ENCODE measurements at regions not wholly inside any gene's neighbourhood (a gene's known extent, or its start where the extent isn't known, plus 50 kb on each side); places are given as distances from the start of the nearest gene placed in this dataset.

DNA sequence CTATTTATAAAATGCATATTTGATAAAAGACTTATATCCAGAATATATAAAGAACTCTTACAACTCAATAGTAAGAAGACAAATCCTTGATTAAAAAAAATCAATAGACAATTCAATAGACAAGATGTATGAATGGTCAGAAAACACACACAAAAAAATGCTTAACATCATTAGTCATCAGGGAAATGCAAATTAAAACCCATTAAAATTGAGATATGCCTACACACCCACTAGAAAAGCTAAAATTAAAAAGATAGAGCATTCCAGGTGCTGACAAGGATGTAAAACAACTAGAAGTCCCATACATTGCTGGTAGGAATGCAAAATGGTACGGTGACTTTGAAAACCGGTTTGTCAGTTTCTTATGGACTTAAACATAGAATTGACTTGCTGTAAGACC, 127.1 kb downstream of the TFAP2B start:
- POLR2A ChIA-PET, result no interaction called here
- Mint-ChIP-seq H3K4me1 (no peaks in the 10 kb centered on the region), H3K36me3 (ENCODE audit: low read depth) (no peaks in the 10 kb centered on the region), H3K4me3 (no peak overlapping the region), H3K9me3 (no peaks in the 10 kb centered on the region), H3K27me3 (no peaks in the 10 kb centered on the region), H3K27ac (no peak overlapping the region)
- CTCF ChIA-PET, result no interaction called here
- intact Hi-C loops (cut with micrococcal nuclease), result no loop called here
- no peak for DNase-seq
- ATAC-seq (ENCODE audit: low read depth), result no peak
- TF ChIP-seq, protein P1, sequence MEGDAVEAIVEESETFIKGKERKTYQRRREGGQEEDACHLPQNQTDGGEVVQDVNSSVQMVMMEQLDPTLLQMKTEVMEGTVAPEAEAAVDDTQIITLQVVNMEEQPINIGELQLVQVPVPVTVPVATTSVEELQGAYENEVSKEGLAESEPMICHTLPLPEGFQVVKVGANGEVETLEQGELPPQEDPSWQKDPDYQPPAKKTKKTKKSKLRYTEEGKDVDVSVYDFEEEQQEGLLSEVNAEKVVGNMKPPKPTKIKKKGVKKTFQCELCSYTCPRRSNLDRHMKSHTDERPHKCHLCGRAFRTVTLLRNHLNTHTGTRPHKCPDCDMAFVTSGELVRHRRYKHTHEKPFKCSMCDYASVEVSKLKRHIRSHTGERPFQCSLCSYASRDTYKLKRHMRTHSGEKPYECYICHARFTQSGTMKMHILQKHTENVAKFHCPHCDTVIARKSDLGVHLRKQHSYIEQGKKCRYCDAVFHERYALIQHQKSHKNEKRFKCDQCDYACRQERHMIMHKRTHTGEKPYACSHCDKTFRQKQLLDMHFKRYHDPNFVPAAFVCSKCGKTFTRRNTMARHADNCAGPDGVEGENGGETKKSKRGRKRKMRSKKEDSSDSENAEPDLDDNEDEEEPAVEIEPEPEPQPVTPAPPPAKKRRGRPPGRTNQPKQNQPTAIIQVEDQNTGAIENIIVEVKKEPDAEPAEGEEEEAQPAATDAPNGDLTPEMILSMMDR (IDR thresholded peaks at IDR 0.05), result no peak

GRCh38 chr6:50952092-50952907, 133.6 kb downstream of the TFAP2B start:
- ChIA-PET POLR2A (no interaction called here), CTCF (no interaction called here)
- intact Hi-C loops (cut with micrococcal nuclease), result no loop called here
- Mint-ChIP-seq H3K4me1 (no peaks in the 10 kb centered on the region), H3K36me3 (ENCODE audit: low read depth) (no peaks in the 10 kb centered on the region), H3K9me3 (no peaks in the 10 kb centered on the region), H3K27me3 (no peaks in the 10 kb centered on the region), H3K4me3 (no peak overlapping the region), H3K27ac (no peak overlapping the region)
- DNase-seq, result no peak
- TF ChIP-seq, protein P1 (IDR thresholded peaks at IDR 0.05), result no peak
- no peak for ATAC-seq (ENCODE audit: low read depth)

DNA sequence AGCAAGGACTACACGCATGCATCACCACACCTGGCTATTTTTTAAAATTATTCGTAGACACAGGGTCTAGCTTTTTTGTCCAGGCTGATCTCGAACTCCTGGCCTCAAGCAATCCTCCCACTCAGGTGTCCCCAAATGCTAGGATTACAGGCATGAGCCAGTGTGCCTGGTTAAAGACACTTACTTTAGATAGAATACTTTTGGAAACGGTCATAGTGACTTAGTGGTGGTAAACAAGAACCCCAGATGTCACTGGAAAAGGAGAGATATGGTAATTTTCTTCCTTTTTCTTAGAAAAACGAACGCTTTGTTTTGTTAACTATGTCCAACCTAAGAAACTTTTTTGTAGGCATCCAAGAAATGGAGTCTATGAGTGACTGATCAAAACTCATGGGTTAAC, 137.3 kb downstream of the TFAP2B start:
- ChIA-PET CTCF (no interaction called here), POLR2A (no interaction called here)
- Mint-ChIP-seq H3K36me3 (ENCODE audit: low read depth) (no peaks in the 10 kb centered on the region), H3K27ac (no peak overlapping the region), H3K4me1 (no peaks in the 10 kb centered on the region), H3K4me3 (no peak overlapping the region), H3K27me3 (no peaks in the 10 kb centered on the region), H3K9me3 (no peaks in the 10 kb centered on the region)
- intact Hi-C loops (cut with micrococcal nuclease), result no loop called here
- TF ChIP-seq, protein P1 (IDR thresholded peaks at IDR 0.05), result no peak
- DNase-seq, result no peak
- ATAC-seq (ENCODE audit: low read depth), result no peak

DNA sequence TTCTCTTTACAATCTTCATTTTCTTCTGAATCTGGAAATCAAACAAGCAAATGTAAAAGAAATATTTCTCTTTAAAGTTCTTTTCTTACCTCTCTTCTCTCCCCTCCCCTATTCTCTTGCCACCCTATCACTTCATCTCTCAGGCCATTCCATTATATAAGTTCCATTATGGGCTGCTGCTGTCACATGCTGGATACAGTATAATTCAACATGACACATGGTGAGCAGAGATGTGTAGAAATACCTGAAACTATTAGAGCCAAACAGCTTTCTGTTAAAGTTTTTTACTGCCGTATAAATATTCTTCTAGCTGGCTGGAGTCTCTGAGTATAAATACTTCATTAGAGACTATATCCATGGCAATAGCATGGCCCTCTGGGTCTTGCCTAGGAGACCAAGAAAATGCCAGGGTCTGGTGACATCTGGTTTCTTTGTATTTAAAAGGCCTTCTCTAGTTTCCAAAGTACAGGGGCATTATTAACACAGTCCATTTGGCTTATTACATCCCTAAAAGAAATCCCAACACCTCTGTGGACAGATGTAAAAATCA, 139.6 kb downstream of the TFAP2B start:
- DNase-seq, result no peak
- Mint-ChIP-seq H3K4me1 (peaks cover 1% of the 10 kb centered on the region), H3K27ac (no peak overlapping the region), H3K36me3 (ENCODE audit: low read depth) (no peaks in the 10 kb centered on the region), H3K27me3 (no peaks in the 10 kb centered on the region), H3K9me3 (no peaks in the 10 kb centered on the region), H3K4me3 (no peak overlapping the region)
- TF ChIP-seq, protein P1 (IDR thresholded peaks at IDR 0.05), result no peak
- POLR2A ChIA-PET, result no interaction called here
- CTCF ChIA-PET, result no interaction called here
- no peak for ATAC-seq (ENCODE audit: low read depth)
- intact Hi-C loops (cut with micrococcal nuclease), result no loop called here

DNA sequence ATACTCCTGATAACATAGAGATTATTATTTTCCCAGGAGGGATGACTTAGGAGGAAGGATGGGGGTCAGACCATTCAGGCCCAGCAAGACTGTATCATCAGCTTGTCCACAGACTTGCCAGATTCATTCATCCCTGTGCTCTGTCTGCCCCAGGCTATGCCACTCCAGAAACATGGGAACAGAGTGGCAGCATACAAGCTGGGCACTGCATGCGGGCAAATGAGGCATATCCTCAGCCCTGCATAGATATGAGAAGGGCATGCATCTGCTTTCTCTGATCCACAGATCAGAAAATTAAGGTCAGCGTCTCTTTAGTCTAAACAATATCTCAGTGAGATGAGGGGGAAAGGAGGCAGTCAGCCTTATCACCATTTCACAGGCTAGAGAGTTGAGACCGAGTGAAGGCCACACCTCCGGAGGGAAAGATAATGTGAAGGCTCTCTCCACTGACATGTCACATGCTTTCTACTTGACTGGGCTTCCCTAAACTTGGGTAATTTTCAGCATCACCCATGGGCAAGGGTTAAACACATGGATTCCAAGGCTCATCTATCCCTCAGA, 140.5 kb downstream of the TFAP2B start:
- Mint-ChIP-seq H3K36me3 (ENCODE audit: low read depth) (no peaks in the 10 kb centered on the region), H3K27ac (no peak overlapping the region), H3K27me3 (no peaks in the 10 kb centered on the region), H3K9me3 (no peaks in the 10 kb centered on the region), H3K4me3 (no peak overlapping the region), H3K4me1 (peaks cover 8% of the 10 kb centered on the region)
- ATAC-seq (ENCODE audit: low read depth), result no peak
- intact Hi-C loops (cut with micrococcal nuclease), result no loop called here
- no peak for DNase-seq
- TF ChIP-seq, protein P1 (IDR thresholded peaks at IDR 0.05), result no peak
- POLR2A ChIA-PET, result no interaction called here
- CTCF ChIA-PET, result no interaction called here
